HL-60 (cell line): ENCODE measurements at regions not wholly inside any gene's neighbourhood (a gene's known extent, or its start where the extent isn't known, plus 50 kb on each side); places are given as distances from the start of the nearest gene placed in this dataset.
A peak's percentile ranks its signal among the peaks of the same experiment; 100 is the strongest.

ENCODE experiments used
- DNase-seq, 2 experiments: peaks; one replicate each; pipeline ENCODE4 v3.0.0-alpha.2; 2010 to 2020; ENCODE audit warnings: low read depth in 1 of 2, low spot score in 1 of 2
- H3K27ac ChIP-seq: fragments of 250-450 bp; sonication (Bioruptor Pico); replicated peaks from 2 replicates; pipeline ENCODE4 v1.5.1; 2020; ENCODE audit warnings: mild to moderate bottlenecking, moderate library complexity
- H3K27me3 ChIP-seq: fragments of 250-450 bp; sonication (Bioruptor Pico); 2 replicates; pipeline ENCODE4 v1.5.1; 2021; ENCODE audit warnings: mild to moderate bottlenecking, moderate library complexity; ENCODE audit not compliant: insufficient read depth, poor library complexity, severe bottlenecking
- H3K4me3 ChIP-seq: replicated peaks from 2 replicates; pipeline ENCODE4 v1.5.1; 2011; ENCODE audit warnings: mild to moderate bottlenecking, control low read depth, low read length; ENCODE audit not compliant: insufficient read depth
- GABPA ChIP-seq: IDR thresholded peaks from 2 replicates; pipeline ENCODE4 v1.6.1; 2012; ENCODE audit warnings: low read depth
- POLR2AphosphoS5 ChIP-seq: IDR thresholded peaks from 2 replicates; pipeline ENCODE4 v1.6.1; 2012; ENCODE audit warnings: low read depth
- REST ChIP-seq: IDR thresholded peaks from 2 replicates; pipeline ENCODE4 v1.6.1; 2012; ENCODE audit warnings: low read depth; ENCODE audit not compliant: insufficient replicate concordance
- SPI1 ChIP-seq: IDR thresholded peaks from 2 replicates; pipeline ENCODE4 v1.6.1; 2012; ENCODE audit warnings: low read depth, mild to moderate bottlenecking, borderline replicate concordance
- TF ChIP-seq, protein P1 (sequence below): IDR thresholded peaks from one replicate; pipeline ENCODE4 v1.5.1; 2011; ENCODE audit warnings: low read length, control low read depth, inconsistent platforms; ENCODE audit not compliant: insufficient read depth

DNA sequence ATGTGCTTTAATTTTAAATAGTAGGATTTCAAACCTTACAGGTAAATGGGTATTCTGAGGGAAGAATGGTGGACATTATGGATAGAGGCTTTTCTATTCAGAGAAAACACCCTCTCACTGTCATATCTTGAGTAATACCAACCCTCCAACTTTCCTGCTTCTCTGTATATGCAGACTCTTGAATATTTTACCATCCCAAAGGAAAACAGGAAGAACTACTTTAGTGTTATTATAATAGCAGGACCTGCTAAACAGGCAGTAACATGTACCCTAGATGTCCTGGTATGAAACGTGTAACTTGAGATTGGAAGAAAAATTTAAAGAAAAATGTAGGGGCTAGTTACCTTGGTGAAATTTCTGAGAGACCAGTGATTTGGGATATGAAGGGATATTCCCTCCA lies 82.9 kb upstream of the TRHDE start:
- no peak for DNase-seq
- no peak for TF ChIP-seq REST
- TF ChIP-seq POLR2AphosphoS5, result no peak
- TF ChIP-seq, protein P1, sequence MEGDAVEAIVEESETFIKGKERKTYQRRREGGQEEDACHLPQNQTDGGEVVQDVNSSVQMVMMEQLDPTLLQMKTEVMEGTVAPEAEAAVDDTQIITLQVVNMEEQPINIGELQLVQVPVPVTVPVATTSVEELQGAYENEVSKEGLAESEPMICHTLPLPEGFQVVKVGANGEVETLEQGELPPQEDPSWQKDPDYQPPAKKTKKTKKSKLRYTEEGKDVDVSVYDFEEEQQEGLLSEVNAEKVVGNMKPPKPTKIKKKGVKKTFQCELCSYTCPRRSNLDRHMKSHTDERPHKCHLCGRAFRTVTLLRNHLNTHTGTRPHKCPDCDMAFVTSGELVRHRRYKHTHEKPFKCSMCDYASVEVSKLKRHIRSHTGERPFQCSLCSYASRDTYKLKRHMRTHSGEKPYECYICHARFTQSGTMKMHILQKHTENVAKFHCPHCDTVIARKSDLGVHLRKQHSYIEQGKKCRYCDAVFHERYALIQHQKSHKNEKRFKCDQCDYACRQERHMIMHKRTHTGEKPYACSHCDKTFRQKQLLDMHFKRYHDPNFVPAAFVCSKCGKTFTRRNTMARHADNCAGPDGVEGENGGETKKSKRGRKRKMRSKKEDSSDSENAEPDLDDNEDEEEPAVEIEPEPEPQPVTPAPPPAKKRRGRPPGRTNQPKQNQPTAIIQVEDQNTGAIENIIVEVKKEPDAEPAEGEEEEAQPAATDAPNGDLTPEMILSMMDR, result no peak
- TF ChIP-seq GABPA, result no peak
- TF ChIP-seq SPI1, result no peak
- Histone ChIP-seq H3K27ac (no peak overlapping the region), H3K4me3 (no peak overlapping the region), H3K27me3 (peaks cover 2% of the 10 kb centered on the region)

- Histone ChIP-seq H3K27me3 (peaks cover 2% of the 10 kb centered on the region), H3K4me3 (no peak overlapping the region), H3K27ac (no peak overlapping the region)
- DNase-seq, result no peak
- TF ChIP-seq, protein P1, result no peak
- TF ChIP-seq REST, result no peak
- no peak for TF ChIP-seq SPI1
- no peak for TF ChIP-seq GABPA
- no peak for TF ChIP-seq POLR2AphosphoS5
These were observed 80.4 kb upstream of the TRHDE start for GRCh38 chr12:72191761-72192160.

DNA sequence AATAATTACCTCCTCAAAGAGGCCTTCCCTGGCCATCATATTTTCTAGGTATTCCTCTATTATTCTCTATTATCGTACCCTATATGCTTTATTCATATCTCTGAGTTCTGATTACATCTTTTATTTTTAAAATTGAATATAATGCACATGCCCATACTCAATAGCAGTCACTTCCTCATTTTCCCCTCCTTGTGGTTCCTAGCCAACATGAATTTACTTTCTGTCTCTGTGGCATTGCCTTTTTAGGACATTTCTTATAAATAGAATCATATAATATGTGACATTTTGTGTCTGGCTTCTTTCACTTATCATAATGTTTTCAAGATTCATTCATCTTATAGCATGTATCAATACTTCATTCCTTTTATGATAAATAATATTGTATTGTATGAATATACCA lies 74.4 kb upstream of the TRHDE start:
- H3K27me3 ChIP-seq, result no peaks in the 10 kb centered on the region
- no peak overlapping the region for H3K27ac ChIP-seq
- no peak for DNase-seq
- H3K4me3 ChIP-seq, result no peak overlapping the region
- TF ChIP-seq SPI1, result peak; percentile 78
- TF ChIP-seq GABPA, result no peak

DNA sequence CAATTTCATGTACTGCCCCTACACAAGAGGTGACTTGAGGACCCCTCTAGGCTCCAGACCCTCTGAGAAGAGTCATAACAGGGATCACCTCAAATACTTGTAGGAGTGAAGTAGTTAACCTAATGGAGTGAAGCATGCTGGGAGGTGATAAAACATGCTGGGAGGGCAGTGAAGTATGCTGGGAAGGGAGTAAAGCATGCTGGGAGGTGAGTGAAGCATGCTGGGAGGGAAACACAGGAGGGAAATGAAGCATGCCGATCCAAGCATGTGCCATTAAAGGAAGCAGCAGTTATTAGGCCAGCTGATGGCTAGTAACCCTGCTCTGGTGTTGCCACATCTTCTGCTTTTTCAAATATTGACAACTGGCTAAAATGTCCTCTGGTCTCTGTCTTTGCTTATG lies 70.7 kb upstream of the TRHDE start:
- no peak for DNase-seq
- Histone ChIP-seq H3K27ac (no peak overlapping the region), H3K4me3 (no peak overlapping the region), H3K27me3 (no peaks in the 10 kb centered on the region)
- no peak for TF ChIP-seq SPI1
- no peak for TF ChIP-seq GABPA
- TF ChIP-seq, protein P1, result no peak
- TF ChIP-seq REST, result no peak
- no peak for TF ChIP-seq POLR2AphosphoS5
